Stimulated activated CD8-positive, alpha-beta memory T cell treated with anti-CD3 and anti-CD28 coated beads, Interleukin-12 subunit alpha, Interleukin-12 subunit beta, amount 100 ng/mL, for 24 hours (primary cell): ENCODE measurements at regions not wholly inside any gene's neighbourhood (a gene's known extent, or its start where the extent isn't known, plus 50 kb on each side); places are given as distances from the start of the nearest gene placed in this dataset.

Experiments
- DNase-seq: peaks from one replicate; pipeline ENCODE4 v3.0.0-alpha.2; 2020; ENCODE audit errors: extremely low read depth

DNA sequence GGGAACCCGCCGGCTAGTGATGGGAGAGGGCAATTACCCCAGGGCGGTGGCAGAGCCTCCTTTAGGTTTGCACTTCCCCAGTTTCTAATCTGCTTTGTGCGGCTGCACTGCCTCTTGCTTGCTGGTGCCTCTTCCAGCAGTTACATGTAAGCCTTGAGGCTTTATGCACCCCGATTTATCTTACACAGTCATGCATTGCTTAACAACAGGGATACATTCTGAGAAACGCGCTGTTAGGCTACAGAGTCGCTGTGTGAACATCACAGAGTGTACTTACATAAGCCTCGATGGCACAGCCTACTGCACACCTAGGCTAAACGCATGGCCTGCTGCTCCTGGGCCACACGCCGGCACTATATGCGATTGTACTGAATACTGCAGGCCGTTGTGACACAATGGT lies 155.6 kb upstream of the MKI67 start:
- no peak for DNase-seq

DNA sequence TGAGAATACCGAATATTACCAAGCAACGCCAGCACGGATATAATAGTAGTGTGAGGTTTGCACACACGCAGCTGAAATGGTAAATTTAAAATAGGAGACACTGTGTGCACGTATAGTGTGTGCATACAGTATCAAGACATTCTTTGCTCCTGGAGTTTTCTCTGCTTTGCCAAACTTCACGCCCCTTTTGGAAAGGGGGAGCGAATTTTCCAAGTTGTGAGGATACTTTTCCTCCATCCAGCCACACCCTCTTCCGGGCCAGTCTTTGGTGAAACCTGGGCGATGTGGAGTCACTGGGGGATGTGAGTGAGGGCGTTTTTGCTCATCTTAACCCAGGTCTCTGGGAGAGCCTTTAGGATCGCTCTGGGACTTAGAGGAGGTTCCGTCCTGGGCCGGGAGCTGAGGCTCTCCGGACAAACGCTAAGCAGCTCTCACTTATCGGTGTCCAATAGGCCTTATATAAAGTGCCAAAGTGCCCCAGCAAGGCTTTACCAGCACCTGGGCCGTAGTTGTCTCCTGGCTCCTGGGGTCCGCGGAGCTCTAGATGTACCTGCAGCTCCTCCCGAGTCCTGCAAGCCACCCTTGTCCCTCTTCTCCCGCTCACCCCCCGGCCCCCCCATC lies 160.0 kb upstream of the MKI67 start:
- DNase-seq: no peak

DNA sequence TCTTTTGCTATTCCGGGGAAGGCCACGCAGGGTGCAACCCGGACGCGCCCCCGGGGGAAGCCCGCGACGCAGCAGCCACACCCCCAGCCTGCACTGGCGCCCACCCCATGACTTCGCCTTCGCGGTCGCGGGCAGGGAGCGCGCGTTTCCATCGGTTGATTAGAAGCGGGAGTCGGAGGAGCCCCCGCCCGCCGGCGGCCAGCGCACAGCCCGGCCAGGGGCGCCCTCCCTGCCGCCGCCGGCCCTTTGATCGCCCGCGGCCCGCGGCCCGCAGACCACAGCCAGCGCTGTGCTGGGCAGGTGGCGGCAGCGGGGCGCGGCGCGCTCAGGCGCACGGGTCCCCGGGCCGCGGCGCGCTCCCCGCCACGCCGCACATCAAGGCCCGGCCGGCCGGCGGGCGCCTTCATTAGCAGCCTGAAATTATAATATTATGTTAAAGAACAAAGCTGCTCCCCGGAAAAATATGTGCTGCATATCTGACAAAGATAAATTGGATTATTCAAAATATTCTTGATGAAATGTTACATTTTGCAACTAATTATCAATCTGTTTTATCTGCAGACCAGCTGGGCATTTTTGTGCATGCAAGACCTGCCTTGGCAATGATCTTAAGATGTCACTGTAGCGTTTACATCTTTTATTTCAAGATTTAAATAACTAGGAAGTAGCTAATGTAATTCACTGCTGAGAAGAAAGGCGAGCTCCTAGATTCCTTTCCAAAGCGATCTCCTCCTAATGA lies 160.7 kb upstream of the MKI67 start:
- DNase-seq: no peak

DNA sequence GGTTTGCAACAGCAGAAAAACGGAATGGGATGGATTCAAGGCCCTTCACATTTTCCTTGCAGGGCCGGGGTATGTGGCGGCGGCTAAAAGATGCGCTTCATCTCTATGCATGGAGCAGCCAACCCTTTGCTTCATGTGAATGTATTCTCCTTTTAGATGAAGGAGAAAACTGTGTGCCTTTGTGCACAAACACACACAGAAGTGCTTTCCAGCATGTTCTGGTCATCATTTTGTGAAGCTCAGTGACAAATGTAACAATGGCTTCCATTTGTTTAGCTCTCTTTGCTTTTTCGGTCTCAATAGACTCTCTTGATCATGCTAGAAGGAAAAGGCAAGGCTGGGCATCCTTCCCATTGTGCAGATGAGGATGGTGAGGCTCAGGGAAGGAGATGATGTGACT lies 161.7 kb upstream of the MKI67 start:
- DNase-seq: no peak

DNA sequence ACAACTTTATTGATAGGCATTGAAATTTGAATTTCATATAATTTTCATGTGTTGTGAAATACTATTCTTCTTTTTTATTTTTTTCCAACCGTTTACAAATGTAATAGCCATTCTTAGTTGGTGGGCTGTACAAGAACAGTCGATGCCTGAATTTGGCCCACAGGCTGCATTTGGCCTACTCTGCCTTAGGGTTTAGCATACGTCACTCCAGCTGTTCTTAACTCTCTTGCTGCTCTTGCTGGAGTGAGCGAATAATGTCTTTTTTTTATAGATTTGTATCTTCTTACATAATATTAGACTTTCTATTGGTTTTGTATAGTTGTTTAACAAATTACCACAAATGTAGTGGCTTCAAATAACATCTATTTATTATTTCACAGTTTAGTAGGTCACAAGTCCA lies 163.4 kb upstream of the MKI67 start:
- DNase-seq: no peak

DNA sequence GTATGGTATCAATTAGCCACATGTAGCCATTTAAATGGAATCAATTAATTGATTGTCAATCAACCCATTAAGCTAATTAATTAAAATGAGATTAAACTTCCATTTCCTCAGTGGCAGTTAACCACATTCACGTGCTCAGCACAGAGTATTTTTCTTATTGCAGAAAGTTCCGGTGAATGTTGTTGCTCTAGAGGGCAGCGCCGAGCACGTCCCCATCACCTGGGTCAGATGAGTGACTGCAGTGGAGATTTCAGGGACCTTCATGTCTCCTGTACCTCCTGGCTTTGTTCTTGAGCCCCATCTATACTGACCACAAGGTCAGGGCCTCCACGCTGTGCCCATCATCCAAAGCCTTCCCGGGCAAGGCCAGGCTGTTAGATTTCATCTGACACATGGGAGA lies 168.8 kb upstream of the MKI67 start:
- no peak for DNase-seq

DNA sequence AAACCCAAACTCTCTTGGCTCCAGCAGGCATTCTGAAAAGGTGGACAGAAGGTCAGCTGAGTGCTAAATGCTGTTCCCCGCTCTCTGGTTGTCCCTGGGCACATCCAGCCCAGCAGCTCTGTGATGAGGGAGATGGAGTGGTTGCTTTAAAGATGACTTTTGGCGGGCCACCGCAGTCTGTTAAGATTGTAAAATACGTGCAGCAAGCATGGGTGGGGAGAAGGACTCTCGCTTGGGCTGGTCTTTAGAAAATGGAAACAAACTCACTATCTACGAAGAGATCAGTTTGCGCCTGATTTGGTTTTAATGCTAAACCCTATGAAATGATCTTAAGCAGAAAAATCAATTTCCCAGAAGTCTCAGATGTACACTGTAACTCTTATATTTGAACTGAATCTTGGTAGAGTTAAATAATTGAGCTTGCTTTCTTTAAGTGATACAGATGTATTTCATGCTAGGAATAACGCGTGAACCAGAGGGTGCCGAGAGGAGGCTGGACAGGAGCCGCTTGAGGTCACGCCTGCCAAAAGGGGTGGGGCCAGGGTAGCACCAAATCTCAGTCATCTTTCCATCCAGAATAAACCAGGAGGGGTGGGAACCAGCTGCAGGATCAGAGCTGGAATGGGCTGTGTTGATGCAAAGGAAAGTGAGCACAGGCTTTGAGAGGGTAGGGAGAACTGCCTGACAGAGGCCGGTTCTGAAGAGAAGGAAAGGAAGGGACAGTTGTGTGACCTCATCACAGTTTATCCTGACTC lies 170.2 kb upstream of the MKI67 start:
- no peak for DNase-seq

DNA sequence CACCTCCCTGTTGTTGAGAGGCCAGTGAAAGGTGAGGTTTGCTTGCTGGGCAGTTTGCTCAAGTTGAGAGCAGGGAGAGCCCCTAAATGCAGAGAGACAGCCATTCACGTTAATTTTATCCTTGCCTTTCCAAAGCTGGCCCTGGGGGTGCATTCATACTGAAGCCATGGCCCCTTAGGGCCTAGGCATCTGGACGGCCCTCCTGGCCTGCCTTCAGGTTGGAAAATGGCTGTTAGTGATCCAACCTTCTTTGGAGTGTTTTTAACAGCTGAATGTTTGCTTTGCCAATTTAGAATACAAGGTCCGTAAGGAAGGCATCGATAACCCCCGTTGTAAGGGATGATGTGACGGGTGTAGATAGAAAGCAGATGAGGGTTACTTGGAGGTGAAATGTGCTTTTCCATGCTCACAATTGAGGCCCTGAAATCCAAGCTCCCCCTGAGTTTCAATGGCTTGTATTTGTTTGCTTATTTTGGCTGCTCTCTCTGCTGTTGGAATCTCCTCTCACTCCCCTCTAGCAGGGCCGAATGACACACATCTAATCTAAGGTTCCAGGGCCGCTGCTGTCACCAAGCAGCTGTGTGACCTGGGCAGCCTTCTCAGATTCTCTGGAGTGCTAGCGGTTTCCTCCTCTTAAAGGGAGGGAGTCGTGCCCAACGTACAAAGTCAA lies 171.6 kb upstream of the MKI67 start:
- no peak for DNase-seq

DNA sequence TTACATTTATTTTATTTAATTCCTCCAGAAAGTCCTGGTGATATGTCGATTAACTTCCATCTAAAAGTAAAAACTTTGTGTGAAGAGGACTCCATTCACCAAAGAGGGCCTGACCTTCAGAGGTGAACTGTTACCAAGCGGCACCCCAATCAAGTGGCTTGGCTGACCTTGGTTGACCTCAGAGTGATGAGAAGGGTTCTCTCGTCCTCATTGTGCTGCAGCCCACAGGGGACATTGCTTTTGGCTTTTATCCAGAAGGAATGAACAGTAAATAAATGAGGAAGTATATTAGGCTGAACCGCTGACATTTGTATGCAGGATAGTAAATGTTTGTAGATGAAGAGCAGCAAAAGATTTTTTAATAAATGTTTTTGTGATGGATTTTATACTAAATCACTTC lies 172.4 kb upstream of the MKI67 start:
- DNase-seq: no peak

DNA sequence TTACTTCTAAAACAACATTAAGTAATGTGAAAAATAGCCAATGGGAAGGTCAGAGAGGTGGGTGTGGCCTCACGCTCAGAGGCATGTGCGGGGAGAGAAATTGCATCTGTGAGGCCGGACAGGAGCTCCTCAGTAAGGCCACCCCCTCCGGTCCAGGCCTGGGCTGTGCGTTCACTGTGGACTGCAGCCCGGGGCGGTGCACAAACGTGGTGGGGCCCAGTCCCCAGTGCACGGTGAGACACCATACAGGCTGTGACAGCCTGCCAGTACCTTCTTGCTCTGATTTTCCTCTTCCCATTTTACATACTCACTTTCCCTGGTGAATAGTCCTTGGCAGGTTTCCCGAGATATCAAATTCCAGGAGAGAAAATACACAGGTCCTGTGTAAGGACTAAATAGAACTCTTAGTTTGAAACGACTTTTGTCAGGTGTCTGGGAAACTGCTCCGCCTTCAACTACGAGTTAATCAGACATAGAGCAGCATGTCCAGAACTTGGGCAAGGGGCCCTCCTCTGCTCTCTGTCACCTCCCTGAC lies 174.1 kb upstream of the MKI67 start:
- DNase-seq: no peak

DNA sequence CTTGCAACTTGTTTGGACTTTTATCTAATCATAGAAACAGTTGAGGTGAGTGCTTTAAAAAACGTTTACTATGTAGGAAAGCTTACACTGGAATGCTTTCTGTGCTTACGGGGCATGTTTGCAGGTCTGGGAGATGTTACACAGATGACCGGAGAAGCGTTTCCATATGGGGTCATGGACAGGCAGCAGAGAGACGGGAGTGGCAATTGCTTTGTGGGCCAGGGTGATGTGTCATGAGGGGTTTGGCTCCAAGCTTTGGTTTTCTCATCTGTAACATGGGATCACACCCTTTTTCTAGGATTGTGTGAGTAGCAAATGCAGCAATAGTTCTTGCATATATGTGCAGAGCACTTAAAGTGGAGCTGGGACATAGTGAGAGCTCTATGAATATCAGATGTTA lies 174.8 kb upstream of the MKI67 start:
- no peak for DNase-seq

DNA sequence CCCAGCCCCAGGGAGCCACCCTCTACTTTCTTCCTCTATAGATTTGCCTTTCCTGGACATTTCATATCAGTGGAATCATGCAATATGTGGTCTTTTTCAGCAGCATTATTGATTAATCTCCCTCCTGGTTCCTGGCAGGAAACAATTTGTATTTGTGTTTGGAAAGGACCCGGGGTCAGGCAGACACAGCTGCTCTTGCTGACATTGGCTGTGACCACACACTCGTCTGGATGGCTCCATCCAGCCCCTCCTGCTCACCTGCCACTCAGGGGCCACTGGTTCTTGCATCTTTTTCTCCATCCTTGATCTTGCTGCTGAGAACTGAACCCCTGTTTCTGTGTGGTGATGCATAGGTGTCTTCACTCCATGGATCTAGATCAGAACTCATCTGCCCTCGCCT lies 176.6 kb upstream of the MKI67 start:
- no peak for DNase-seq

DNA sequence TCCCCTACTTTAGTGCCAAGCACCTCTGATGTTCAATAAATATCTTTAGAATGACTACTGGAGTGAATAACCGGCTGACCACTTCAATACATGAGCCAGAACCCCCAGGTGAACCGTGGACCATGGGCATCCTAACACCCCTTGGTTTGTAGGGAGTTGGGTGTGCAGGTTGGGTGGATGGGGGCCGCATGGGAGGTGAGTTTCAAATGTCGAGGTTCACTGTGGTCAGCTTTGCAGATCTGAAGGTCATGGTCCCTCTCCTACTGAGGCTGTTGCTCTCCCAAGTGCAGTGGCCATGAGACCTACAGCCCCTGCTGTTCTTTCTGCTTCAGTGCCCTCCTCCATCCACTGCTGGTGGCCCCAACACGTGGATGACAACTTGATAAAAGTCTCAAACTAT lies 178.0 kb upstream of the MKI67 start:
- DNase-seq: no peak

DNA sequence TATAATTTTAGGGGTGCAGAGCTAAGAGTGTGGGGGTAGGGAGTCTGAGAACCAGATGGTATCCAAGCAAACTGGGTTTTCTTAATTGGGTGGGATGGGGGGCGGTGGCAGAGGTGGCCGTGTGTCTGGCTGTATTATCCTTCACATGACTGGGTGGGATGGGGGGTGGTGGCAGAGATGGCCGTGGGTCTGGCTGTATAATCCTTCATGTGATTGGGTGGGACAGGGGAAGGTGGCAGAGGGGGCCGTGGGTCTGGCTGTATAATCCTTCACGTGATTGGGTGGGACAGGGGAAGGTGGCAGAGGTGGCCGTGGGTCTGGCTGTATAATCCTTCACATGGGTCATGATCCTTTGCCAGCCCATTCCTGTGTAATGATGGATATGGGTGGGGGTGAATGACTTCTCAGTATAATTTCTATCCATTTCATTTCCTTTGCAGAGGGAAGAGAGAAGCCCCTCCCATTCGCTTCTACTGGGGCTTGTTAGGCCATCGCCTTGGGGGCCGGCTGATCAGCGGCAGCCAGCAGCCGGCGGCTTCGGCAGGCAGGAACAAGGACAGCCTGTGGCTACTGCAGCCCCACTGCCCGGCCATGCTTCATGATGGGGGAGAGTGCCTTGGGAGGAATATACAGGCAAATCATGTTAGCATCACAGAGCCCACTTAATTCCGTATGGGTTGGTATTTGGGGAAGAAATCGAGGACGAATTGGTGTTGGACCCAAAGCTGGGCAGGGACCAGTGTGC lies 179.6 kb upstream of the MKI67 start:
- no peak for DNase-seq

DNA sequence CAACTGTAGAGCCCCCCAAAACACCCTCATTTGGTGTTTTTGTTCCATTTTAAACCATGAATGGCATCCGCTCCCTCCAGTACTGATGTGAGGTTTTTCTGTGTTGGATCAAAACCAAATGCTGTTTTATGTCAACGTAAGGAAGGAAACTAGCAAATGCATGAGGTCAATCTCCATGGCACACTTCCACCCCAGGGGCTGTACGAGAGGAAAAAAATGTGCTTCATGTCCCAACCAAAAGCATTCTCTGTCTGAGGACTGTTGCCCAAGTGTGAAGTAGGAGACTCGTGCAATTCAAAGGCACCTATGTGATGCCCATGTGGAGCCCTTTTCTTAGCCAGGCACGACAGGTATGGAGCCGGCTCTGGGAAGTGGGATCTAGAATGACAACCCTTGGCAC lies 180.3 kb upstream of the MKI67 start:
- DNase-seq: no peak

DNA sequence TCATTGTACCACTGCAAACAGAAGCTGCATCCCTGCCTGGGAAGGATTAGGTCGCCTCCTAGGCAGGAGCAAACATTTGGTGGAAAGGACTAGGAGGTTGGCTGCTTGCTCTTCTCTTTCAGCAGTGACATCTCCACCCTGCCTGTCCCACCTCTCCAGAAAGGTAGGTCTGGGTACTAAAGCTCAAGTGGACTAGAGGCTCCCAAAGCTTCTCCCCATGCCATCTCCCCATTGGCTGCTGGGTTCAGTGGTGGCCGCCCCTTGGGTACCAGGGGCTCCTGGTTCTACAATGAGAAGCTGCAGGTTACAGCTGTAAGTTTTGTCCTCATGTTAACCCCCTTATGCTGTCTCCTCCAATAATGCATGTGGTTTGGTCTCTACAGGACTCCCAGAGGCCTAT lies 180.7 kb upstream of the MKI67 start:
- no peak for DNase-seq

DNA sequence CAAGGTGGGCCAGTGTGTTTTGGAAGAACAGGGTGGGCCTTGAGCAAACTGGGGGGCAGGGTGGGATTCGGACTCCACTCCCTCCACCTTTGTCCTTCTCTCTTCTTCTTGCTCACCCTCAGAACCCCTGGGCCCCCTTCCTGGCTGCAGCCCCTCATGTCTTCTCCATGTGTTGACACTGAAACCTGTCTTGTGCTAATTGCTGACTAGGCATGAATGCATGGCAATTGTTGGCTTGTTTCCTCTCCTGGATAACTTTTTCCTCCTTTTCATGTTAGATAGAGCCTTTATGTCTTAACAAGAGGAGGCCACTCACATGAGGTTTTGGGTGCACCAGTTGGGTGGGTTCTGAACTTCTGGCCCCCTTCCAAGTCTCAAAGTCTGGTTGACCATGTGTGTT lies 181.6 kb upstream of the MKI67 start:
- no peak for DNase-seq

DNA sequence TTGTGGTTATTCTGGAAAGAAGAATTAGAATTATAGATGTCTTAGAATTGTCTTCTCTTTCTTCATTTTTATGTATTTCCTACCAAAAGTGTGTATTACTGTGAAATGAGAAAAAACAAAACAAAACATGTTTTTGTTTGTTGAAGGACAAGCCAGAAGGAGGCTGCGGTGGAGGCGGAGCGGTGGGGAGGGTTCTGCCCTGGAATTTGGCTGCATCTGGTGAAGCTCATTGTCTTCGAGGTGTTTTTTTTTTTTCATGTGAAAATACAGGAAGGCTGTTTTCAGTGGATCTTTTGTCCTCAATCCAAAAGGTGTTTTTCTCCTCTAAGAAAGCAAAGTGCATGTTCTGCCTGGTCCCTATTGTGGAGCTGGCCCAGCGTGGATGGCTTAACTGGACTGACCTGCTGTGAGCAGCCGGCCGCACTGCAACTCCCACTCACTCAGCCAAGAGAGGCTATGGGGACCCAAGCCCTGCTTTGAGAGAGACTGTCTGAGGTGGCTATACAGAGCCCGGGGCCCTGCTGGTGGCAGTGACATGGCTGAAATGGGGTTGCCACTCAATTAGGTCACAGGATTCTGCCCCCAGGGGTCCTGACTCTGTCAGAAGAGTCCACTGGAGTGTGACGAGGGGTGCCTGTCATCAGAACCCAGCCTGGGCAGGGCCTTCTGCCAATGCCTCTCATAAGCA lies 184.9 kb upstream of the MKI67 start:
- DNase-seq: no peak

DNA sequence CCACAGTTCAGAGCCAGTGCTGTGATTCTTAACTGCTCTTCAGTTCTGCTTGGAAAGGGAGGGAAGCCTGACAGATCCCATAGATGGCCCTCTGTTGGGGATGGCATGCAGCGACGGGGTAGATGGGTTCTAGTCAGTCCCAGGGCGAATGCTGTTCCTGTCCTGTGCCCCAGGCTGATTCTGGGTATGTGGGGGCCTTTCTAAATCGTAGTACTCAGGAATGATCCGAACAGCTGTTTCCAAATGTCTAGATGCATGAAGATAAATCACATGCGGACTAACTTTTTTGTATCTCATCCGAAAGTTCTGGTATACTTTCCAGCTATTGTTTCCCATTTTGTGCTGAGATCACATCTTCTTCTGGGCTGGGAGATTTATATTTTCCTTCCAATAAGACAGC lies 186.0 kb upstream of the MKI67 start:
- DNase-seq: no peak

DNA sequence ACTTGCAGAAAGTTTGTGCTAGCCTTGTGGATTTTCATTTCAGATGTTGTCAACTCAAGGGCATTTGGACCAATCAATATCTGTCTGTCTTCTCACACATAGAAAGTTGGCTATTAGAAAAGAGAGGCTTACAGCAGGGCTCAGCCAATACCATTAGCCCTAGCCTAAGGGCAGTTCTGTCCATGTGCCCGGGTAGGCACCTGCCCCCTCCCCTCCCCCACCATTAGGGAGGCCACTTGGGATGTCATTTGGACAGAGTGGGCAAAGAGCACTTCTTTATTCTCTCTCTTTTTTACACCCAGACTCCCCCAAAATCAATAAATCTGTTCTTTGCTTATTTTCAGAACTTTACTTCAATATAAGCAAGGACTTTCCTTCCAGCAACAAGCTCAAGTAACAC lies 188.5 kb upstream of the MKI67 start:
- DNase-seq: no peak

DNA sequence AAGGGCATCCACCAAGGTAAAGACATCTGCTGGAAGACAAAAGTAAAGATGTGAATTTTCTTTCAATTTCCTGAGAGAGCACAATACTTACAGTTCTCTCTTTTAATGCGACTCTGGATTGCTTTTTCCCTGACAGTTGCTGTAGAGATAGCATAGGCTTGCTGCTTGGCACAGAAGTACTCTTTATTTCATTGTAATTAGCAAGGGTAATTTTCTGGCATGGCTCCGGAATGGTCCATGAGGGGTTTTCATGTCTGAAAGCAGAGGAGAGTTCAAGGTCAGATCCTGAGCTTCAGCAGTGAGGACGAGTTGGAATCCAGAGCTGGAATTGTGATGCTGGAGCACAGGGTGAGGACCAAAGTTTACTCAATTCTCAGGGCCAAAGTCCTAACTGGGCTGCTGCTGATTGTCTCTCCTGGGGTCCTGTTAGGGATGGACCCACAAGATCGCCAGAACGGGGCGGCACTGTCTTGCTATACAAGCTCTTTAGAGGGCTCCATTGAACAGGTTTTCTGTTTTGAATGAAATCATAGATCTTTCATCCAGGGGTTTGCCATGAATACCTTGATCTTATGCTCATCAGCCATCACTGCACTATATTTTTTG lies 190.0 kb upstream of the MKI67 start:
- DNase-seq: no peak
